ENCODE measurements at regions not wholly inside any gene's neighbourhood (a gene's known extent, or its start where the extent isn't known, plus 50 kb on each side); places are given as distances from the start of the nearest gene placed in this dataset.

DNA sequence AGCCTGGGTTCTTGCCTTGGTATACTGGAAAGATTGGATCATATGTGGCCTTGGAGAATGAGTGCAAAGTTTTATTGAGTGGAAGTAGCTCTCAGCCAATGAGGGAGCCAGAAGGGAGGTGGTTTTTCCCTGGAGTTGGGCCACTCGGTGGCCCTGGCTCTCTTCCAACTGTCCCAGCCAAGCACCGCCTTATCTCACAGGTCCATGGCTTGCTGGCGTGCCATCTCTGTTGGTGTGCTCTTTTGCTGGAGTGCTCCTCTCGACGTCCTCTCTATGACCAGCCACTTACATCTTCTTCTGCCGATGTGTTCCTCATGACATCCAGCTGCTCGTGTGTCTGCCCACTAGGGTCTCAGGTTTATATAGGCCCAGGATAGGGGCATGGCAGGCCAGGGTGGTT lies 505.9 kb upstream of the SYNCRIP start:
- no peak overlapping the region for H3K4me3 ChIP-seq (replicated peaks in 1 of 3; ENCODE audit: insufficient read depth in 1 of 3, low read depth in 2 of 3, low read length in 3 of 3)
- no peaks in the 10 kb centered on the region for H3K79me2 ChIP-seq (ENCODE audit: insufficient read depth, low read length)
- H3K27me3 ChIP-seq (ENCODE audit: control insufficient read depth in 1 of 2, insufficient read depth in 2 of 2, low read length in 2 of 2), result no peaks in the 10 kb centered on the region
- POLR2A ChIA-PET, result no interaction called here
- no peak overlapping the region for H3K9ac ChIP-seq (ENCODE audit: insufficient read depth, low read depth, low read length)
- intact Hi-C loops (cut with micrococcal nuclease; ENCODE audit: unreplicated experiment), result no loop called here
- in situ Hi-C loops (cut with HindIII; ENCODE audit: extremely low pct_ligation_motif_present, low pct_unique_long_range_greater_than_20kb), result no loop called here
- no peak overlapping the region for H3K4me2 ChIP-seq (ENCODE audit: low read depth, low read length)
- H3K36me3 ChIP-seq (replicated peaks in 1 of 2; ENCODE audit: control insufficient read depth in 1 of 2, insufficient read depth in 2 of 2, low read length in 2 of 2), result no peaks in the 10 kb centered on the region
- CTCF ChIA-PET (ENCODE audit: low intra/inter-chr PET ratio, low total read pairs), result no interaction called here
- TF ChIP-seq ARID2 (CRISPR knock-in tag; IDR thresholded peaks at IDR 0.05; ENCODE audit: borderline replicate concordance), result no peak
- no peak for TF ChIP-seq ZBTB7B (CRISPR knock-in tag; IDR thresholded peaks at IDR 0.05)
- TF ChIP-seq U2AF2 (IDR thresholded peaks at IDR 0.05; ENCODE audit: low read depth, low read length), result no peak
- TF ChIP-seq ZNF83 (CRISPR knock-in tag; IDR thresholded peaks at IDR 0.05; ENCODE audit: borderline replicate concordance), result no peak
- no peak overlapping the region for H2AFZ ChIP-seq (ENCODE audit: low read length)
- no TSS peak for BruUV-seq (replicated peaks)
- no peak for ATAC-seq
- no peak for FAIRE-seq
- no peaks in the 10 kb centered on the region for H3K9me3 ChIP-seq (ENCODE audit: low read length)
- H3K4me1 ChIP-seq (ENCODE audit: insufficient read depth, low read length), result no peaks in the 10 kb centered on the region
- DNase-seq (ENCODE audit: low spot score), result no peak
- H3K27ac ChIP-seq (ENCODE audit: extremely low read length, insufficient read depth, low read length), result no peak overlapping the region
- WGBS (ENCODE audit: low lambda C conversion rate), result 40% methylated on average over 4 of the region's 7 CpGs
- no peaks in the 10 kb centered on the region for H4K20me1 ChIP-seq (ENCODE audit: insufficient read depth, low read length)

DNA sequence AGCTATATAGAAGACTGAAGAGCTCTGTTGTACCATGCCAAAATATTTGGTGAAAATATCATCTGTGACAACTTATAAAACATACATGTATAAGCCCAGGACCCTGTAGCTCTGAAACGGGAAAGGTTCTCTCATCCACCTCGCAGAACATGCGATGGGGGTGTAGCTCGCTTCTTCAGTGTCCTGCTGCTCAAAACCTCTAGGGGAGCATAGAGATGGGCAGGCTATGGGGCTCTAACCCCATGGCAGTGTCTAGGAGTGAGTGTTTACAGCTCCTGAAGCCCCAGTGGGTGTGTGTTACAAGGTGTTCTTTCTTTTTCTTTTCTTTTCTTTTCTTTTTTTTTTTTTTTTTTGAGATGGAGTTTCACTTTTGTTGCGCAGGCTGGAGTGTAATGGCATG lies 505.2 kb upstream of the SYNCRIP start:
- no peak overlapping the region for H2AFZ ChIP-seq (ENCODE audit: low read length)
- no peak overlapping the region for H3K4me3 ChIP-seq (replicated peaks in 1 of 3; ENCODE audit: insufficient read depth in 1 of 3, low read depth in 2 of 3, low read length in 3 of 3)
- no peaks in the 10 kb centered on the region for H3K4me1 ChIP-seq (ENCODE audit: insufficient read depth, low read length)
- no peaks in the 10 kb centered on the region for H3K9me3 ChIP-seq (ENCODE audit: low read length)
- no peak overlapping the region for H3K4me2 ChIP-seq (ENCODE audit: low read depth, low read length)
- WGBS (ENCODE audit: low lambda C conversion rate), result 54% methylated on average over 5 of the region's 5 CpGs
- H3K9ac ChIP-seq (ENCODE audit: insufficient read depth, low read depth, low read length), result no peak overlapping the region
- H3K79me2 ChIP-seq (ENCODE audit: insufficient read depth, low read length), result no peaks in the 10 kb centered on the region
- H3K36me3 ChIP-seq (replicated peaks in 1 of 2; ENCODE audit: control insufficient read depth in 1 of 2, insufficient read depth in 2 of 2, low read length in 2 of 2), result no peaks in the 10 kb centered on the region
- H3K27ac ChIP-seq (ENCODE audit: extremely low read length, insufficient read depth, low read length), result no peak overlapping the region
- DNase-seq (ENCODE audit: low spot score), result no peak
- FAIRE-seq, result no peak
- CTCF ChIA-PET (ENCODE audit: low intra/inter-chr PET ratio, low total read pairs), result no interaction called here
- BruUV-seq (replicated peaks), result no TSS peak
- no peak for ATAC-seq
- POLR2A ChIA-PET, result no interaction called here
- in situ Hi-C loops (cut with HindIII; ENCODE audit: extremely low pct_ligation_motif_present, low pct_unique_long_range_greater_than_20kb), result no loop called here
- no peaks in the 10 kb centered on the region for H4K20me1 ChIP-seq (ENCODE audit: insufficient read depth, low read length)
- no peaks in the 10 kb centered on the region for H3K27me3 ChIP-seq (ENCODE audit: control insufficient read depth in 1 of 2, insufficient read depth in 2 of 2, low read length in 2 of 2)
- intact Hi-C loops (cut with micrococcal nuclease; ENCODE audit: unreplicated experiment), result no loop called here
- no peak for TF ChIP-seq ZMAT3 (CRISPR knock-in tag; conservative IDR thresholded peaks at IDR 0.05)
- TF ChIP-seq NFATC3 (CRISPR knock-in tag; IDR thresholded peaks at IDR 0.05), result no peak
- TF ChIP-seq ZNF879 (CRISPR knock-in tag; IDR thresholded peaks at IDR 0.05), result no peak
- TF ChIP-seq, protein P1, sequence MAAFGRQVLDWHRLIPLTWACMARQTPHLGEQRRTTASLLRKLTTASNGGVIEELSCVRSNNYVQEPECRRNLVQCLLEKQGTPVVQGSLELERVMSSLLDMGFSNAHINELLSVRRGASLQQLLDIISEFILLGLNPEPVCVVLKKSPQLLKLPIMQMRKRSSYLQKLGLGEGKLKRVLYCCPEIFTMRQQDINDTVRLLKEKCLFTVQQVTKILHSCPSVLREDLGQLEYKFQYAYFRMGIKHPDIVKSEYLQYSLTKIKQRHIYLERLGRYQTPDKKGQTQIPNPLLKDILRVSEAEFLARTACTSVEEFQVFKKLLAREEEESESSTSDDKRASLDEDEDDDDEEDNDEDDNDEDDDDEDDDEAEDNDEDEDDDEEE (CRISPR knock-in tag; IDR thresholded peaks at IDR 0.05), result no peak
- TF ChIP-seq U2AF1 (optimal IDR thresholded peaks at IDR 0.05; ENCODE audit: low read depth, low read length), result no peak
- TF ChIP-seq NFE2L2 (IDR thresholded peaks at IDR 0.05; ENCODE audit: low read length), result no peak
- TF ChIP-seq, protein P2, sequence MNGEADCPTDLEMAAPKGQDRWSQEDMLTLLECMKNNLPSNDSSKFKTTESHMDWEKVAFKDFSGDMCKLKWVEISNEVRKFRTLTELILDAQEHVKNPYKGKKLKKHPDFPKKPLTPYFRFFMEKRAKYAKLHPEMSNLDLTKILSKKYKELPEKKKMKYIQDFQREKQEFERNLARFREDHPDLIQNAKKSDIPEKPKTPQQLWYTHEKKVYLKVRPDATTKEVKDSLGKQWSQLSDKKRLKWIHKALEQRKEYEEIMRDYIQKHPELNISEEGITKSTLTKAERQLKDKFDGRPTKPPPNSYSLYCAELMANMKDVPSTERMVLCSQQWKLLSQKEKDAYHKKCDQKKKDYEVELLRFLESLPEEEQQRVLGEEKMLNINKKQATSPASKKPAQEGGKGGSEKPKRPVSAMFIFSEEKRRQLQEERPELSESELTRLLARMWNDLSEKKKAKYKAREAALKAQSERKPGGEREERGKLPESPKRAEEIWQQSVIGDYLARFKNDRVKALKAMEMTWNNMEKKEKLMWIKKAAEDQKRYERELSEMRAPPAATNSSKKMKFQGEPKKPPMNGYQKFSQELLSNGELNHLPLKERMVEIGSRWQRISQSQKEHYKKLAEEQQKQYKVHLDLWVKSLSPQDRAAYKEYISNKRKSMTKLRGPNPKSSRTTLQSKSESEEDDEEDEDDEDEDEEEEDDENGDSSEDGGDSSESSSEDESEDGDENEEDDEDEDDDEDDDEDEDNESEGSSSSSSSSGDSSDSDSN (CRISPR knock-in tag; IDR thresholded peaks at IDR 0.05), result no peak
- no peak for TF ChIP-seq EZH2 (conservative IDR thresholded peaks at IDR 0.05; ENCODE audit: low read depth, low read length)
- TF ChIP-seq ZNF44 (CRISPR knock-in tag; IDR thresholded peaks at IDR 0.05), result no peak
- no peak for TF ChIP-seq ZKSCAN1 (IDR thresholded peaks at IDR 0.05; ENCODE audit: low read length)
